SK-N-SH (cell line): ENCODE measurements at regions not wholly inside any gene's neighbourhood (a gene's known extent, or its start where the extent isn't known, plus 50 kb on each side); places are given as distances from the start of the nearest gene placed in this dataset.

Experiments
- CTCF ChIA-PET: fragments of 300-600, 350-600 bp; formaldehyde crosslinking; extraction: SDS; loops from one replicate; lab custom pipeline; 2021; lab: Yijun Ruan, JAX
- POLR2A ChIA-PET: fragments of 350-600 bp; sonication (Branson Sonifier 250); formaldehyde crosslinking; extraction: SDS; loops from one replicate; lab custom pipeline; 2020; ENCODE audit warnings: antibody characterized with exemption, inconsistent platforms; lab: Yijun Ruan, JAX
- DNase-seq: peaks from one replicate; pipeline ENCODE4 v3.0.0; 2012
- H2AFZ ChIP-seq: fragments of 200-600 bp; sonication (generic); 2 replicates; pipeline ENCODE4 v1.8.1; 2016; ENCODE audit warnings: antibody characterized with exemption, mild to moderate bottlenecking, low read depth
- H3F3A ChIP-seq: fragments of 200-600 bp; sonication (generic); replicated peaks from 2 replicates; pipeline ENCODE3; 2016; ENCODE audit warnings: antibody characterized with exemption, mild to moderate bottlenecking; ENCODE audit not compliant: insufficient read depth
- H3K27ac ChIP-seq, 2 experiments: fragments of 200-500 bp in 1 of 2; fragments of 200-600 bp in 1 of 2; sonication (Bioruptor generic) in 1 of 2; sonication (generic), shearing (Covaris generic) in 1 of 2; 2 replicates each; pipeline versions ENCODE4 v1.5.1 to v1.6.1; 2014 to 2016; ENCODE audit warnings: low read depth in 2 of 2, inconsistent platforms in 1 of 2, low read length in 1 of 2, mild to moderate bottlenecking in 1 of 2, mixed read lengths in 1 of 2
- H3K27me3 ChIP-seq: fragments of 200-600 bp; sonication (generic), shearing (Covaris generic); 2 replicates; pipeline ENCODE4 v1.6.1; 2016; ENCODE audit warnings: mixed run types; ENCODE audit not compliant: insufficient read depth
- H3K36me3 ChIP-seq, 2 experiments: fragments of 200-500 bp in 1 of 2; fragments of 200-600 bp in 1 of 2; sonication (Bioruptor generic) in 1 of 2; sonication (generic) in 1 of 2; replicated peaks in 1 of 2; 2 replicates each; pipeline versions ENCODE3 to v1.5.1; 2014 to 2016; ENCODE audit warnings: low read length in 1 of 2, mild to moderate bottlenecking in 1 of 2; ENCODE audit not compliant: insufficient read depth in 2 of 2, control insufficient read depth in 1 of 2
- H3K4me1 ChIP-seq, 2 experiments: fragments of 200-500 bp in 1 of 2; fragments of 200-600 bp in 1 of 2; sonication (Bioruptor generic) in 1 of 2; sonication (generic), shearing (Covaris generic) in 1 of 2; 2 replicates each; pipeline versions ENCODE4 v1.5.1 to v1.6.1; 2014 to 2016; ENCODE audit warnings: low read depth in 1 of 2, low read length in 1 of 2, mixed run types in 1 of 2; ENCODE audit not compliant: insufficient read depth in 2 of 2, control insufficient read depth in 1 of 2
- H3K4me2 ChIP-seq: fragments of 200-600 bp; sonication (generic), shearing (Covaris generic); 2 replicates; pipeline ENCODE4 v1.6.1; 2017; ENCODE audit warnings: mixed run types
- H3K4me3 ChIP-seq, 2 experiments: fragments of 200-500 bp in 1 of 2; fragments of 200-600 bp in 1 of 2; sonication (Bioruptor generic) in 1 of 2; sonication (generic), shearing (Covaris generic) in 1 of 2; 2 replicates each; pipeline versions ENCODE4 v1.5.1 to v1.8.1; 2014 to 2016; ENCODE audit warnings: low read depth in 2 of 2, inconsistent platforms in 1 of 2, low read length in 1 of 2, mild to moderate bottlenecking in 1 of 2, mixed read lengths in 1 of 2, moderate library complexity in 1 of 2
- H3K79me2 ChIP-seq: fragments of 200-600 bp; sonication (generic); 2 replicates; pipeline ENCODE4 v1.8.1; 2017; ENCODE audit warnings: mild to moderate bottlenecking; ENCODE audit not compliant: insufficient read depth
- H3K9ac ChIP-seq: fragments of 200-600 bp; sonication (generic); 2 replicates; pipeline ENCODE4 v1.6.1; 2017; ENCODE audit warnings: mixed run types
- H3K9me2 ChIP-seq: fragments of 200-600 bp; sonication (generic); 2 replicates; pipeline ENCODE4 v1.6.1; 2017; ENCODE audit warnings: mixed run types
- H3K9me3 ChIP-seq: fragments of 200-600 bp; sonication (generic); 2 replicates; pipeline ENCODE4 v1.6.1; 2017; ENCODE audit warnings: mixed run types, mild to moderate bottlenecking, moderate library complexity
- H4K20me1 ChIP-seq: fragments of 200-600 bp; sonication (generic); 2 replicates; pipeline ENCODE4 v1.6.1; 2017; ENCODE audit warnings: mild to moderate bottlenecking, mixed run types; ENCODE audit not compliant: insufficient read depth
- CTCF ChIP-seq: fragments of 200-600 bp; sonication (generic); IDR thresholded peaks from 2 replicates; pipeline ENCODE4 v1.6.1; 2017; ENCODE audit warnings: antibody characterized with exemption, mild to moderate bottlenecking, moderate library complexity
- ELF1 ChIP-seq: IDR thresholded peaks from 2 replicates; pipeline ENCODE4 v1.4.0; 2012
- EP300 ChIP-seq, 2 experiments: IDR thresholded peaks; 2 replicates each; pipeline versions ENCODE4 v1.4.0 to v1.6.1; 2012; ENCODE audit warnings: borderline replicate concordance in 1 of 2, low read depth in 1 of 2, low read length in 1 of 2
- FOSL2 ChIP-seq: IDR thresholded peaks from 2 replicates; pipeline ENCODE4 v1.4.0; 2012; ENCODE audit warnings: low read depth, mild to moderate bottlenecking, moderate library complexity, borderline replicate concordance
- GABPA ChIP-seq: IDR thresholded peaks from 2 replicates; pipeline ENCODE4 v1.4.0; 2012; ENCODE audit warnings: low read depth, mild to moderate bottlenecking
- GATA2 ChIP-seq: sonication (generic); formaldehyde crosslinking; IDR thresholded peaks from 2 replicates; pipeline ENCODE4 v1.5.0; 2020; ENCODE audit warnings: mild to moderate bottlenecking, missing genetic modification reagents
- IRF3 ChIP-seq: fragments of 150-350 bp; IDR thresholded peaks from 2 replicates; pipeline ENCODE4 v1.6.1; 2016; ENCODE audit warnings: mild to moderate bottlenecking, low read depth, low read length
- JUND ChIP-seq: IDR thresholded peaks from 2 replicates; pipeline ENCODE4 v1.4.0; 2012
- MAX ChIP-seq: IDR thresholded peaks from 2 replicates; pipeline ENCODE4 v1.4.0; 2012; ENCODE audit warnings: low read depth
- MXI1 ChIP-seq: IDR thresholded peaks from 2 replicates; pipeline ENCODE4 v1.6.1; 2012; ENCODE audit warnings: mild to moderate bottlenecking, low read depth, low read length, improper control_type of control experiment
- NRF1 ChIP-seq: IDR thresholded peaks from 2 replicates; pipeline ENCODE4 v1.6.1; 2012; ENCODE audit warnings: low read depth, mild to moderate bottlenecking, low read length
- REST ChIP-seq: IDR thresholded peaks from 2 replicates; pipeline ENCODE4 v1.6.1; 2012; ENCODE audit warnings: mild to moderate bottlenecking, low read depth, low read length, moderate library complexity
- RFX5 ChIP-seq: IDR thresholded peaks from 2 replicates; pipeline ENCODE4 v1.6.1; 2012; ENCODE audit warnings: mild to moderate bottlenecking, improper control_type of control experiment, low read length
- RXRA ChIP-seq: IDR thresholded peaks from 2 replicates; pipeline ENCODE4 v1.4.0; 2012; ENCODE audit warnings: low read depth, mild to moderate bottlenecking, borderline replicate concordance
- SMC3 ChIP-seq: IDR thresholded peaks from 2 replicates; pipeline ENCODE4 v1.6.1; 2012; ENCODE audit warnings: low read depth, low read length, improper control_type of control experiment
- TCF12 ChIP-seq: IDR thresholded peaks from 2 replicates; pipeline ENCODE4 v1.4.0; 2012
- YY1 ChIP-seq: IDR thresholded peaks from 2 replicates; pipeline ENCODE4 v1.4.0; 2012; ENCODE audit warnings: low read depth, mild to moderate bottlenecking
- ZBTB33 ChIP-seq: IDR thresholded peaks from 2 replicates; pipeline ENCODE4 v1.4.0; 2012; ENCODE audit warnings: low read depth, borderline replicate concordance
- WGBS: methylation state at CpG from one replicate; pipeline ENCODE4 v1.1.6; 2017; ENCODE audit warnings: low lambda C conversion rate; 5-methylcytosine and 5-hydroxymethylcytosine counted together
- TF ChIP-seq, protein P1 (sequence below): fragments of 150-350 bp; IDR thresholded peaks from 2 replicates; pipeline ENCODE4 v1.6.1; 2017; ENCODE audit warnings: antibody characterized with exemption, low read length, low read depth, borderline replicate concordance
- TF ChIP-seq, protein P2 (sequence below): IDR thresholded peaks from 2 replicates; pipeline ENCODE4; 2012

DNA sequence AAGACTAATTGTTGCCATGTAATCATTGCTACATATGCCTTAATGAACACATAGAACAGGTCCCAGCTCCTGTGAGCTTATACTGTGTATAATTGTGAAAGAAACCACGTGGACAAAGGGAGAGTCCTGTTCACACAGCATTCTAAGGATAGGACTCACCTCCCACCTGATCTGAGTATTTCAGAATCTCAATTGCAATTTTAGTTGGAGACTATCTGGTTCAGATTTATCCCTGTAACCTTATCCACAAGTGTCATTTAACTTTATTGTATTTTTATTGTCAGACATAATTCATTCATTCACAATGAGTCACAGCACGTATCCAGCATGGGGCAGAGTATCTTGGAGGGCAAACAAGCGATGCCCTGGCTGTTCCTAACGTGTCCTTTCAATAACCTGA lies 448.3 kb downstream of the NTRK2 start:
- no peaks in the 10 kb centered on the region for H3K9me3 ChIP-seq
- no peaks in the 10 kb centered on the region for H3F3A ChIP-seq
- no peak for DNase-seq
- no peaks in the 10 kb centered on the region for H3K27me3 ChIP-seq
- H3K4me3 ChIP-seq, result no peak overlapping the region
- H3K36me3 ChIP-seq, result no peaks in the 10 kb centered on the region
- TF ChIP-seq, protein P1, sequence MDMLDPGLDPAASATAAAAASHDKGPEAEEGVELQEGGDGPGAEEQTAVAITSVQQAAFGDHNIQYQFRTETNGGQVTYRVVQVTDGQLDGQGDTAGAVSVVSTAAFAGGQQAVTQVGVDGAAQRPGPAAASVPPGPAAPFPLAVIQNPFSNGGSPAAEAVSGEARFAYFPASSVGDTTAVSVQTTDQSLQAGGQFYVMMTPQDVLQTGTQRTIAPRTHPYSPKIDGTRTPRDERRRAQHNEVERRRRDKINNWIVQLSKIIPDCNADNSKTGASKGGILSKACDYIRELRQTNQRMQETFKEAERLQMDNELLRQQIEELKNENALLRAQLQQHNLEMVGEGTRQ, result no peak
- TF ChIP-seq JUND (no peak), NRF1 (no peak), IRF3 (no peak), ZBTB33 (no peak), REST (no peak), MAX (no peak), RFX5 (no peak), RXRA (no peak), MXI1 (no peak), SMC3 (no peak), YY1 (no peak), GABPA (no peak), TCF12 (no peak), CTCF (no peak), FOSL2 (no peak), EP300 (IDR thresholded peaks at IDR 0.05; ENCODE audit: borderline replicate concordance in 1 of 2, low read depth in 1 of 2, low read length in 1 of 2) (no peak), ELF1 (no peak), GATA2 (CRISPR knock-in tag) (no peak)
- TF ChIP-seq, protein P2, sequence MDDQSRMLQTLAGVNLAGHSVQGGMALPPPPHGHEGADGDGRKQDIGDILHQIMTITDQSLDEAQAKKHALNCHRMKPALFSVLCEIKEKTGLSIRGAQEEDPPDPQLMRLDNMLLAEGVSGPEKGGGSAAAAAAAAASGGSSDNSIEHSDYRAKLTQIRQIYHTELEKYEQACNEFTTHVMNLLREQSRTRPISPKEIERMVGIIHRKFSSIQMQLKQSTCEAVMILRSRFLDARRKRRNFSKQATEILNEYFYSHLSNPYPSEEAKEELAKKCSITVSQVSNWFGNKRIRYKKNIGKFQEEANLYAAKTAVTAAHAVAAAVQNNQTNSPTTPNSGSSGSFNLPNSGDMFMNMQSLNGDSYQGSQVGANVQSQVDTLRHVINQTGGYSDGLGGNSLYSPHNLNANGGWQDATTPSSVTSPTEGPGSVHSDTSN, result no peak
- CTCF ChIA-PET, result no interaction called here
- H4K20me1 ChIP-seq, result no peaks in the 10 kb centered on the region
- H3K27ac ChIP-seq, result no peak overlapping the region
- no peak overlapping the region for H3K9ac ChIP-seq
- POLR2A ChIA-PET, result no interaction called here
- H3K4me1 ChIP-seq, result no peaks in the 10 kb centered on the region
- no peak overlapping the region for H2AFZ ChIP-seq
- H3K9me2 ChIP-seq, result no peaks in the 10 kb centered on the region
- H3K79me2 ChIP-seq, result no peaks in the 10 kb centered on the region
- WGBS, result 19% methylated on average over 4 of the region's 4 CpGs
- no peak overlapping the region for H3K4me2 ChIP-seq
